Epithelial cell of proximal tubule (primary cell): ENCODE measurements at regions not wholly inside any gene's neighbourhood (a gene's known extent, or its start where the extent isn't known, plus 50 kb on each side); places are given as distances from the start of the nearest gene placed in this dataset.

ENCODE experiments used
- DNase-seq: peaks from one replicate; pipeline ENCODE4 v3.0.0-alpha.2; 2011; ENCODE audit warnings: low read depth
- H3K4me3 ChIP-seq: 2 replicates; pipeline ENCODE4 v1.5.1; 2011; ENCODE audit warnings: low read depth, mild to moderate bottlenecking, low read length
- TF ChIP-seq, protein P1 (sequence below): conservative IDR thresholded peaks from 2 replicates; pipeline ENCODE4 v1.5.1; 2012; ENCODE audit warnings: low read depth, mild to moderate bottlenecking, low read length

DNA sequence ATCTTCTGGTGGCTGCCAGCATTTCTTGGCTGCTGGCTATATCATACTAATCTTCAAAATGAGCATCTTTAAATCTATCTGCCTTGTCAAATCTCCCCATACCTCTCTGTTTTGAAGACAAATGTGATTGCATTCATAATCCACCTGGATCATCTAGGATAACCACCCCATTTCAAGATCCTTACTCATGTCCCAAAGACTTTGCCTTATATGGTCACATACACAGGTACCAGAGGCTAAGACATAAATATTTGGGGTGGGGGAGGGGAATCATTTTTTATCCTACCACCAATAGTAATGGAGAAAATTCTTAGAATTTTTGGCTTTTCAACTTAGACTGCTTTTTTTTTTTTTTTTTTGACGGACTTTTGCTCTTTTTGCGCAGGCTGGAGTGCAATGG lies 970.8 kb downstream of the PLOD2 start:
- TF ChIP-seq, protein P1, sequence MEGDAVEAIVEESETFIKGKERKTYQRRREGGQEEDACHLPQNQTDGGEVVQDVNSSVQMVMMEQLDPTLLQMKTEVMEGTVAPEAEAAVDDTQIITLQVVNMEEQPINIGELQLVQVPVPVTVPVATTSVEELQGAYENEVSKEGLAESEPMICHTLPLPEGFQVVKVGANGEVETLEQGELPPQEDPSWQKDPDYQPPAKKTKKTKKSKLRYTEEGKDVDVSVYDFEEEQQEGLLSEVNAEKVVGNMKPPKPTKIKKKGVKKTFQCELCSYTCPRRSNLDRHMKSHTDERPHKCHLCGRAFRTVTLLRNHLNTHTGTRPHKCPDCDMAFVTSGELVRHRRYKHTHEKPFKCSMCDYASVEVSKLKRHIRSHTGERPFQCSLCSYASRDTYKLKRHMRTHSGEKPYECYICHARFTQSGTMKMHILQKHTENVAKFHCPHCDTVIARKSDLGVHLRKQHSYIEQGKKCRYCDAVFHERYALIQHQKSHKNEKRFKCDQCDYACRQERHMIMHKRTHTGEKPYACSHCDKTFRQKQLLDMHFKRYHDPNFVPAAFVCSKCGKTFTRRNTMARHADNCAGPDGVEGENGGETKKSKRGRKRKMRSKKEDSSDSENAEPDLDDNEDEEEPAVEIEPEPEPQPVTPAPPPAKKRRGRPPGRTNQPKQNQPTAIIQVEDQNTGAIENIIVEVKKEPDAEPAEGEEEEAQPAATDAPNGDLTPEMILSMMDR = no peak
- no peak for DNase-seq
- no peak overlapping the region for H3K4me3 ChIP-seq

DNA sequence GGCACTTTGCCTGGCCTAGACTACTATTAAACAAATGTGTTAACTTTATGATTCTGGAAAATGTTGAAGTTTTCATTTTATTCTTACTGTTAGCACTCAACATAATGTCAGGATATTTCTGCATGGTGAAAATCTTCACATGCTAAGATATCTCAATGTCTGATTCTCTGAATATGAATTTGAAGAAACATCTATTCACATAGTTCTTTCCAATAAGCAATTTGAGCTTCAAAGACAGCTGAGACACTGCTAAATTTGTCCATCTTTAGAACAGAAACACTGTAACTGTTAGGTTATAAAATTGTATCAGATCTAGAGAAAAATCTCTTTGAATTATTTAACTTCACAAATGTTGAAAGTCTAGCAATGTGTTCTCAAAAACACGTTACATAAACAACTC lies 970.2 kb downstream of the PLOD2 start:
- TF ChIP-seq, protein P1 = no peak
- no peak overlapping the region for H3K4me3 ChIP-seq
- no peak for DNase-seq

DNA sequence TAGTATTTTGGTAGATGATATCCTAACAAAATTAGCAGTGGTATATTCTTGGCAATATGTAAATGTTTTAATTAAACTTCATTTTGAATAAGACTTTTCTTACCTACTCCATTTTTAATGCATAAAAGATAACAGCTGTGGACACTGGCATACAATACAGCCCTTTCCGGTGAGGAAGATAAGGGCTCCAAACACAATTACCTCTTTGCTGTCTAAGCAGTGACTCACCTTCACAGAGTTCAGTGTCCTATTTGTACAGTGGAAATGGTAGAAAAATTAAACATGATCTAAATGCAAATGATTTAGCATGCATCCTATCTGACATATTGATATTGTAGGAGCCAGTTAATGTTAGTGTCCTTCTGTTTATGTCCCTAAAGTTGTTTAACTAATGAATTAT lies 969.4 kb downstream of the PLOD2 start:
- no peak for DNase-seq
- TF ChIP-seq, protein P1 = no peak
- H3K4me3 ChIP-seq = no peak overlapping the region

DNA sequence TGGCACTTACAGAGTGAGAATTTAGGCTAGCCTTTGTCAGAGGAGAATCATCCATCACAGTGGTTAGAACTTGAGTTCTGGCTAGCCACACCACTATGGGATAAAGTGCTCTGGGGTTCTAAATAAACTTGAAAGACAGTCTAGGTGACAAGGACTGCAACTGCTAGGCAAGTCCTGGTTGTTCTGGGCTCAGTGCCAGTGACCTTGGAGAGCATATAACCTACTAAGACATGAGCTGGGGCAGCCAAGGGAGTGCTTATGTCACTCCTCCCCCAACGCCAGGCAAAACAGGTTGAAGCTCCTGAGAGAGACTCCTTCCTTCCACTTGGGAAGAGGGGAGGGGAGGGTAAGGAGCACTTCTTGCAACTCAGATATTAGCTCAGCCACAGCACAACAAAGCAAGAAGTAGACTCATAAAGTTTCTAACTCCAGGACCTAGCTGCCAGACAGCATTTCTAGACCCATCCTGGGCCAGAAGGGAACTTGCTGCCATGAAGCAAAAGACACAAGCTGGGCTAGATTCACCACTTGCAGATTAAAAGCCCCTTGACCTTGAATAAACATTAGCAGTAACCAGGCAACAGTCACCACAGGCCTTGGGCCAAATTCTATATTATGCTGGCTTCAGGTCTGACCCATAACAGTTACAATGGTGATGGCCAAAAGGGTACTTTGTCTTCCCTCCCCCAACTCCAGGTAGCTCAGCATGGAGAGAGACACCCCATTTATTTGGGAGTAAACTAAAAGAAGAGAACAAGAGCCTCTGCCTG lies 963.7 kb downstream of the PLOD2 start:
- TF ChIP-seq, protein P1 = no peak
- DNase-seq = no peak
- no peak overlapping the region for H3K4me3 ChIP-seq

DNA sequence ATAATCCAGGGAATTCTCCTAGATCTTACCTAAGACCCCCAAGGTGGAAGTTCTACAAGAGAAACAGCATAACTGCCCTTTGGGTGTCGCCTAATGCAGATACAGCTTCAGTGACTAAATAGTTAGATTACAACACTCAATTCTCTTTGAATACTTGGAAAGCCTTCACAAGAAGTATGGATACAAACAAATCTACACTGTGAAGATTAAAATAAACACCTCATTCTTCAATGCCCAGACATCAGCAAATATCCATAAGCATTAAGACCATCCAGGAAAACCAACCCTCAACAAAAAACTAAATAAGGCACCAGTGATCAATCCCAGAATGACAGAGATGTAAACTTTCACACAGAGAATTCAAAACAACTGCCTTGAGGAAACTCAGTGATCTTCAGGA lies 963.2 kb downstream of the PLOD2 start:
- H3K4me3 ChIP-seq = no peak overlapping the region
- DNase-seq = no peak
- TF ChIP-seq, protein P1 = no peak

DNA sequence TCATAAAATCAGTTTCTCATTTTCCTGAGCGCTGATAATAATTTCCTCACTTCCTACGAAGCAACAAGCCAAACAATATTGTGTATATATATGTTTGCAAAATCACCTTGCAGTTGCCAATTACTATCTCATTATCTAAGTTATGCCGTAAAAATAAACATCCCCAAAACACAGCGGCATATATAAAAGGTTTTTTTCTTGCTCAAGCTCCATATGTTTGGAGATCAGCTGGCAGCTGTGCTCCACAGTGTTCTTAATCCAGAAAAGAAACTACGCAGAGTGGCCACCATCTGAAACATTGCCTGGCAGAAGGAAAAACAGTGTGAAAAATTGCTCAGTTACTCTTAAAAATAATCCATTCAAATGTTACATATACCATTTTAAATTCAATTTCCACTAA lies 951.4 kb downstream of the PLOD2 start:
- H3K4me3 ChIP-seq = no peak overlapping the region
- TF ChIP-seq, protein P1 = no peak

More for the DNA sequence above, 951.4 kb downstream of the PLOD2 start:
- no peak for DNase-seq
